GM23338 (cell line): ENCODE measurements at regions not wholly inside any gene's neighbourhood (a gene's known extent, or its start where the extent isn't known, plus 50 kb on each side); places are given as distances from the start of the nearest gene placed in this dataset.

ENCODE experiments used
- ATAC-seq: fragments of 200-7000 bp; cut with Tn5 transposase; 3 replicates; pipeline ENCODE4 v1.9.1; 2020
- DNase-seq: peaks from one replicate; pipeline ENCODE4 v3.0.0-alpha.2; 2015; ENCODE audit warnings: low spot score
- H2AFZ ChIP-seq: fragments of 200-600 bp; sonication (generic); 2 replicates; pipeline ENCODE4 v1.8.0; 2016; ENCODE audit warnings: antibody characterized with exemption, mild to moderate bottlenecking, moderate library complexity
- H3F3A ChIP-seq: fragments of 200-600 bp; sonication (generic); replicated peaks from 2 replicates; pipeline ENCODE4 v1.8.0; 2017; ENCODE audit warnings: antibody characterized with exemption, mixed run types, low read depth
- H3K27ac ChIP-seq: fragments of 200-600 bp; sonication (generic); 2 replicates; pipeline ENCODE4 v1.6.1; 2016; ENCODE audit warnings: low read depth
- H3K27me3 ChIP-seq: fragments of 200-600 bp; sonication (generic); 2 replicates; pipeline ENCODE4 v1.8.0; 2016; ENCODE audit warnings: mild to moderate bottlenecking, mixed run types, moderate library complexity; ENCODE audit not compliant: insufficient read depth
- H3K36me3 ChIP-seq: fragments of 200-600 bp; sonication (generic); 2 replicates; pipeline ENCODE4 v1.8.0; 2016; ENCODE audit warnings: mild to moderate bottlenecking; ENCODE audit not compliant: insufficient read depth
- H3K4me1 ChIP-seq: fragments of 200-600 bp; sonication (generic); 2 replicates; pipeline ENCODE4 v1.8.0; 2016; ENCODE audit warnings: mild to moderate bottlenecking, moderate library complexity; ENCODE audit not compliant: insufficient read depth
- H3K4me2 ChIP-seq: fragments of 200-600 bp; sonication (generic); 2 replicates; pipeline ENCODE4 v1.7.1; 2017; ENCODE audit warnings: mixed run types
- H3K4me3 ChIP-seq: fragments of 200-600 bp; sonication (generic); 2 replicates; pipeline ENCODE4 v1.6.1; 2016; ENCODE audit warnings: mixed run types
- H3K79me2 ChIP-seq: fragments of 200-600 bp; sonication (generic); replicated peaks from 2 replicates; pipeline ENCODE4 v1.8.0; 2017; ENCODE audit warnings: mild to moderate bottlenecking; ENCODE audit not compliant: insufficient read depth
- H3K9me2 ChIP-seq: fragments of 200-600 bp; sonication (generic); 2 replicates; pipeline ENCODE4 v1.8.0; 2017; ENCODE audit not compliant: insufficient read depth
- H4K20me1 ChIP-seq: fragments of 200-600 bp; sonication (generic); replicated peaks from 2 replicates; pipeline ENCODE4 v1.8.0; 2017; ENCODE audit warnings: mild to moderate bottlenecking; ENCODE audit not compliant: insufficient read depth
- H3K27ac Mint-ChIP-seq: 2 replicates; pipeline ENCODE4 v1.8.0; 2020; ENCODE audit warnings: inconsistent platforms, mild to moderate bottlenecking, moderate library complexity, mixed read lengths
- H3K27me3 Mint-ChIP-seq: 3 replicates; pipeline ENCODE4 v1.8.0; 2022; ENCODE audit warnings: low read depth, mild to moderate bottlenecking, moderate library complexity, mixed read lengths, inconsistent platforms; ENCODE audit not compliant: insufficient read depth, poor library complexity
- H3K36me3 Mint-ChIP-seq: 3 replicates; pipeline ENCODE4 v1.8.0; 2021; ENCODE audit warnings: low read depth, mild to moderate bottlenecking, inconsistent platforms, moderate library complexity, mixed read lengths
- H3K4me1 Mint-ChIP-seq: 3 replicates; pipeline ENCODE4 v1.8.0; 2020; ENCODE audit warnings: mild to moderate bottlenecking, inconsistent platforms, mixed read lengths
- H3K4me3 Mint-ChIP-seq: 3 replicates; pipeline ENCODE4 v1.8.0; 2021; ENCODE audit warnings: moderate library complexity, mild to moderate bottlenecking, inconsistent platforms, mixed read lengths
- H3K9me3 Mint-ChIP-seq: 3 replicates; pipeline ENCODE4 v1.8.0; 2020; ENCODE audit warnings: moderate library complexity, mild to moderate bottlenecking, inconsistent platforms, mixed read lengths
- CREB1 ChIP-seq: fragments of 250-450 bp; sonication (Bioruptor Pico); IDR thresholded peaks from 2 replicates; pipeline ENCODE4 v1.5.0; 2020; ENCODE audit warnings: low read depth, mild to moderate bottlenecking, moderate library complexity
- EZH2 ChIP-seq: fragments of 200-600 bp; sonication (generic); IDR thresholded peaks from one replicate; pipeline ENCODE4 v1.8.0; 2017; ENCODE audit warnings: antibody characterized with exemption, mild to moderate bottlenecking, low read depth; ENCODE audit not compliant: unreplicated experiment
- EZH2phosphoT487 ChIP-seq: fragments of 200-600 bp; sonication (generic); IDR thresholded peaks from one replicate; pipeline ENCODE4 v1.8.1; 2018; ENCODE audit warnings: antibody characterized with exemption; ENCODE audit not compliant: unreplicated experiment
- JUNB ChIP-seq: IDR thresholded peaks from one replicate; pipeline ENCODE4 v1.6.1; 2016; ENCODE audit warnings: antibody characterized with exemption; ENCODE audit not compliant: unreplicated experiment
- NANOG ChIP-seq: IDR thresholded peaks from 2 replicates; pipeline ENCODE4 v1.6.1; 2016; ENCODE audit warnings: antibody characterized with exemption, borderline replicate concordance
- POLR2AphosphoS5 ChIP-seq: IDR thresholded peaks from 2 replicates; pipeline ENCODE4 v1.6.1; 2016; ENCODE audit warnings: antibody characterized with exemption, low read depth
- REST ChIP-seq: IDR thresholded peaks from one replicate; pipeline ENCODE4 v1.6.1; 2018; ENCODE audit warnings: antibody characterized with exemption; ENCODE audit not compliant: unreplicated experiment
- STAT1 ChIP-seq: IDR thresholded peaks from one replicate; pipeline ENCODE4 v1.6.1; 2016; ENCODE audit warnings: antibody characterized with exemption; ENCODE audit not compliant: unreplicated experiment
- ZNF114 ChIP-seq: fragments of 250-450 bp; sonication (Bioruptor Pico); IDR thresholded peaks from 2 replicates; pipeline ENCODE4 v1.5.0; 2020; ENCODE audit warnings: mild to moderate bottlenecking, moderate library complexity
- ZNF331 ChIP-seq: fragments of 250-450 bp; sonication (Bioruptor Pico); IDR thresholded peaks from 2 replicates; pipeline ENCODE4 v1.5.0; 2020; ENCODE audit warnings: low read depth, mild to moderate bottlenecking, moderate library complexity
- TF ChIP-seq, protein P1 (sequence below): IDR thresholded peaks from 2 replicates; pipeline ENCODE4 v1.6.1; 2016; ENCODE audit warnings: antibody characterized with exemption
- TF ChIP-seq, protein P2 (sequence below): fragments of 250-450 bp; sonication (Bioruptor Pico); IDR thresholded peaks from 2 replicates; pipeline ENCODE4 v1.5.0; 2020; ENCODE audit warnings: mild to moderate bottlenecking, moderate library complexity
- TF ChIP-seq, protein P3 (sequence below), 2 experiments: fragments of 200-600 bp in 1 of 2; sonication (generic) in 1 of 2; conservative IDR thresholded peaks; 2 replicates each; pipeline versions ENCODE4 v1.5.1 to v1.6.1; 2016 to 2017; ENCODE audit warnings: antibody characterized with exemption in 2 of 2, low read depth in 2 of 2, mild to moderate bottlenecking in 2 of 2, moderate library complexity in 1 of 2

DNA sequence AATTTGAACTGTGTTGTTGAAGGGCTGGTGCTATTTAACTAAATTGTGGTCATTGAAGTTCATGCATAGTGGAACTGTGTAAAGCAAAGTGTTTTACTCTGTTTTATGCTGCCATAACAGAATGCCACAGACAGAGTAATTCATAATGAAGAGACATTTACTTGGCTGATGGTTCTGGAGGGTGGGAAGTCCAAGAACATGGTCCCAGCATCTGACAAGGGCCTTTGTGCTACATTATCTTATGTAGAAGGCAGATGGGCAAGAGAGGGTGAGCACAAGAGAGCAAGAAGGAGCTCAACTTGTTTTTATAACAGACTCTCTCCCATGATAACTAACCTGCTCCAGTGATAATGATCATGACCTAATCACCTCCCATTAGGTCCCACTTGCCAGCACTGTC is 101.9 kb upstream of the NR3C1 start:
- Histone ChIP-seq H3F3A (no peaks in the 10 kb centered on the region), H3K27me3 (no peaks in the 10 kb centered on the region), H3K4me2 (no peak overlapping the region), H3K27ac (no peak overlapping the region), H3K36me3 (no peaks in the 10 kb centered on the region), H3K79me2 (no peaks in the 10 kb centered on the region), H2AFZ (no peak overlapping the region), H3K4me1 (no peaks in the 10 kb centered on the region), H4K20me1 (no peaks in the 10 kb centered on the region), H3K4me3 (no peak overlapping the region), H3K9me2 (no peaks in the 10 kb centered on the region)
- Mint-ChIP-seq H3K27ac (no peak overlapping the region), H3K9me3 (no peaks in the 10 kb centered on the region), H3K27me3 (no peaks in the 10 kb centered on the region), H3K4me1 (peaks cover 6% of the 10 kb centered on the region; the same call in 2 of the 3 replicates), H3K4me3 (no peak overlapping the region), H3K36me3 (no peaks in the 10 kb centered on the region)
- no peak for ATAC-seq
- no peak for DNase-seq
- TF ChIP-seq EZH2 (no peak), NANOG (no peak), EZH2phosphoT487 (no peak), JUNB (no peak), REST (no peak), ZNF114 (CRISPR knock-in tag) (no peak), CREB1 (CRISPR knock-in tag) (no peak), STAT1 (no peak), ZNF331 (no peak), POLR2AphosphoS5 (no peak)
- TF ChIP-seq, protein P1, sequence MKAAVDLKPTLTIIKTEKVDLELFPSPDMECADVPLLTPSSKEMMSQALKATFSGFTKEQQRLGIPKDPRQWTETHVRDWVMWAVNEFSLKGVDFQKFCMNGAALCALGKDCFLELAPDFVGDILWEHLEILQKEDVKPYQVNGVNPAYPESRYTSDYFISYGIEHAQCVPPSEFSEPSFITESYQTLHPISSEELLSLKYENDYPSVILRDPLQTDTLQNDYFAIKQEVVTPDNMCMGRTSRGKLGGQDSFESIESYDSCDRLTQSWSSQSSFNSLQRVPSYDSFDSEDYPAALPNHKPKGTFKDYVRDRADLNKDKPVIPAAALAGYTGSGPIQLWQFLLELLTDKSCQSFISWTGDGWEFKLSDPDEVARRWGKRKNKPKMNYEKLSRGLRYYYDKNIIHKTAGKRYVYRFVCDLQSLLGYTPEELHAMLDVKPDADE, result no peak
- TF ChIP-seq, protein P2, sequence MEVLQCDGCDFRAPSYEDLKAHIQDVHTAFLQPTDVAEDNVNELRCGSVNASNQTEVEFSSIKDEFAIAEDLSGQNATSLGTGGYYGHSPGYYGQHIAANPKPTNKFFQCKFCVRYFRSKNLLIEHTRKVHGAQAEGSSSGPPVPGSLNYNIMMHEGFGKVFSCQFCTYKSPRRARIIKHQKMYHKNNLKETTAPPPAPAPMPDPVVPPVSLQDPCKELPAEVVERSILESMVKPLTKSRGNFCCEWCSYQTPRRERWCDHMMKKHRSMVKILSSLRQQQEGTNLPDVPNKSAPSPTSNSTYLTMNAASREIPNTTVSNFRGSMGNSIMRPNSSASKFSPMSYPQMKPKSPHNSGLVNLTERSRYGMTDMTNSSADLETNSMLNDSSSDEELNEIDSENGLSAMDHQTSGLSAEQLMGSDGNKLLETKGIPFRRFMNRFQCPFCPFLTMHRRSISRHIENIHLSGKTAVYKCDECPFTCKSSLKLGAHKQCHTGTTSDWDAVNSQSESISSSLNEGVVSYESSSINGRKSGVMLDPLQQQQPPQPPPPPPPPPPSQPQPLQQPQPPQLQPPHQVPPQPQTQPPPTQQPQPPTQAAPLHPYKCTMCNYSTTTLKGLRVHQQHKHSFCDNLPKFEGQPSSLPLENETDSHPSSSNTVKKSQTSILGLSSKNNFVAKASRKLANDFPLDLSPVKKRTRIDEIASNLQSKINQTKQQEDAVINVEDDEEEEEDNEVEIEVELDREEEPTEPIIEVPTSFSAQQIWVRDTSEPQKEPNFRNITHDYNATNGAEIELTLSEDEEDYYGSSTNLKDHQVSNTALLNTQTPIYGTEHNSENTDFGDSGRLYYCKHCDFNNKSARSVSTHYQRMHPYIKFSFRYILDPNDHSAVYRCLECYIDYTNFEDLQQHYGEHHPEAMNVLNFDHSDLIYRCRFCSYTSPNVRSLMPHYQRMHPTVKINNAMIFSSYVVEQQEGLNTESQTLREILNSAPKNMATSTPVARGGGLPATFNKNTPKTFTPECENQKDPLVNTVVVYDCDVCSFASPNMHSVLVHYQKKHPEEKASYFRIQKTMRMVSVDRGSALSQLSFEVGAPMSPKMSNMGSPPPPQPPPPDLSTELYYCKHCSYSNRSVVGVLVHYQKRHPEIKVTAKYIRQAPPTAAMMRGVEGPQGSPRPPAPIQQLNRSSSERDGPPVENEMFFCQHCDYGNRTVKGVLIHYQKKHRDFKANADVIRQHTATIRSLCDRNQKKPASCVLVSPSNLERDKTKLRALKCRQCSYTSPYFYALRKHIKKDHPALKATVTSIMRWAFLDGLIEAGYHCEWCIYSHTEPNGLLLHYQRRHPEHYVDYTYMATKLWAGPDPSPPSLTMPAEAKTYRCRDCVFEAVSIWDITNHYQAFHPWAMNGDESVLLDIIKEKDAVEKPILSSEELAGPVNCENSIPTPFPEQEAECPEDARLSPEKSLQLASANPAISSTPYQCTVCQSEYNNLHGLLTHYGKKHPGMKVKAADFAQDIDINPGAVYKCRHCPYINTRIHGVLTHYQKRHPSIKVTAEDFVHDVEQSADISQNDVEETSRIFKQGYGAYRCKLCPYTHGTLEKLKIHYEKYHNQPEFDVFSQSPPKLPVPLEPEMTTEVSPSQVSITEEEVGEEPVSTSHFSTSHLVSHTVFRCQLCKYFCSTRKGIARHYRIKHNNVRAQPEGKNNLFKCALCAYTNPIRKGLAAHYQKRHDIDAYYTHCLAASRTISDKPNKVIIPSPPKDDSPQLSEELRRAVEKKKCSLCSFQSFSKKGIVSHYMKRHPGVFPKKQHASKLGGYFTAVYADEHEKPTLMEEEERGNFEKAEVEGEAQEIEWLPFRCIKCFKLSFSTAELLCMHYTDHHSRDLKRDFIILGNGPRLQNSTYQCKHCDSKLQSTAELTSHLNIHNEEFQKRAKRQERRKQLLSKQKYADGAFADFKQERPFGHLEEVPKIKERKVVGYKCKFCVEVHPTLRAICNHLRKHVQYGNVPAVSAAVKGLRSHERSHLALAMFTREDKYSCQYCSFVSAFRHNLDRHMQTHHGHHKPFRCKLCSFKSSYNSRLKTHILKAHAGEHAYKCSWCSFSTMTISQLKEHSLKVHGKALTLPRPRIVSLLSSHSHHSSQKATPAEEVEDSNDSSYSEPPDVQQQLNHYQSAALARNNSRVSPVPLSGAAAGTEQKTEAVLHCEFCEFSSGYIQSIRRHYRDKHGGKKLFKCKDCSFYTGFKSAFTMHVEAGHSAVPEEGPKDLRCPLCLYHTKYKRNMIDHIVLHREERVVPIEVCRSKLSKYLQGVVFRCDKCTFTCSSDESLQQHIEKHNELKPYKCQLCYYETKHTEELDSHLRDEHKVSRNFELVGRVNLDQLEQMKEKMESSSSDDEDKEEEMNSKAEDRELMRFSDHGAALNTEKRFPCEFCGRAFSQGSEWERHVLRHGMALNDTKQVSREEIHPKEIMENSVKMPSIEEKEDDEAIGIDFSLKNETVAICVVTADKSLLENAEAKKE (CRISPR knock-in tag), result no peak
- TF ChIP-seq, protein P3, sequence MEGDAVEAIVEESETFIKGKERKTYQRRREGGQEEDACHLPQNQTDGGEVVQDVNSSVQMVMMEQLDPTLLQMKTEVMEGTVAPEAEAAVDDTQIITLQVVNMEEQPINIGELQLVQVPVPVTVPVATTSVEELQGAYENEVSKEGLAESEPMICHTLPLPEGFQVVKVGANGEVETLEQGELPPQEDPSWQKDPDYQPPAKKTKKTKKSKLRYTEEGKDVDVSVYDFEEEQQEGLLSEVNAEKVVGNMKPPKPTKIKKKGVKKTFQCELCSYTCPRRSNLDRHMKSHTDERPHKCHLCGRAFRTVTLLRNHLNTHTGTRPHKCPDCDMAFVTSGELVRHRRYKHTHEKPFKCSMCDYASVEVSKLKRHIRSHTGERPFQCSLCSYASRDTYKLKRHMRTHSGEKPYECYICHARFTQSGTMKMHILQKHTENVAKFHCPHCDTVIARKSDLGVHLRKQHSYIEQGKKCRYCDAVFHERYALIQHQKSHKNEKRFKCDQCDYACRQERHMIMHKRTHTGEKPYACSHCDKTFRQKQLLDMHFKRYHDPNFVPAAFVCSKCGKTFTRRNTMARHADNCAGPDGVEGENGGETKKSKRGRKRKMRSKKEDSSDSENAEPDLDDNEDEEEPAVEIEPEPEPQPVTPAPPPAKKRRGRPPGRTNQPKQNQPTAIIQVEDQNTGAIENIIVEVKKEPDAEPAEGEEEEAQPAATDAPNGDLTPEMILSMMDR (conservative IDR thresholded peaks at IDR 0.05; ENCODE audit: low read depth in 2 of 2), result no peak
